ENCODE measurements at regions not wholly inside any gene's neighbourhood (a gene's known extent, or its start where the extent isn't known, plus 50 kb on each side); places are given as distances from the start of the nearest gene placed in this dataset.

DNA sequence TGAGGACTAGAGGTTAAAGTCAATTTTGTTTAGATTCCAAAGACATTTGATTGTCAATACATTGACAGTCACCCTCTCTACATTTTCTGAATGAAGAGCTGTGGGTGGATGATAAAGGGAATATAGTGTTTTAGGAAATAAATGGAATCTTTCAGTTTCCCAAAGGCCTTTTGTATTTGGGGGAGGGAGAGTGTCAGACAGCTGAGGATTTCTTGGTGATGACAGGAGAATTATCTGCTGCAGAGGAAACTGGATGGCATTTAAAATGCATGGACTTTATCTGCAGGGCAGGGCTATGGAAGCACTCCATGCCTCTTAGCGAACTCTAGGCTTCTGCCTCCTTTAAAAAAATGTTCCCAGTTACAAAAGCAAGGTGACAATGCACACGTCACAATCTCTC is 195.1 kb downstream of the KCNS3 start:
- Histone ChIP-seq H2AFZ (ENCODE audit: low read length) (no peak overlapping the region), H3K4me2 (ENCODE audit: low read length) (no peak overlapping the region), H3K36me3 (ENCODE audit: insufficient read depth, low read length) (no peaks in the 10 kb centered on the region), H3K79me2 (ENCODE audit: insufficient read depth, low read length) (no peaks in the 10 kb centered on the region), H3K9me2 (ENCODE audit: low read depth, low read length) (no peaks in the 10 kb centered on the region), H3F3A (ENCODE audit: insufficient read depth, low read length) (no peaks in the 10 kb centered on the region), H4K20me1 (ENCODE audit: insufficient read depth, low read length) (no peaks in the 10 kb centered on the region), H3K4me1 (ENCODE audit: insufficient read depth, low read length, severe bottlenecking) (no peaks in the 10 kb centered on the region), H3K4me3 (ENCODE audit: low read depth, low read length, poor library complexity, severe bottlenecking) (no peak overlapping the region), H3K27me3 (ENCODE audit: insufficient read depth, low read length) (no peaks in the 10 kb centered on the region), H3K9me3 (ENCODE audit: low read length) (no peaks in the 10 kb centered on the region), H3K27ac (ENCODE audit: low read depth, low read length, poor library complexity, severe bottlenecking) (no peak overlapping the region), H3K9ac (ENCODE audit: low read length) (no peak overlapping the region)
- TF ChIP-seq, protein P1, sequence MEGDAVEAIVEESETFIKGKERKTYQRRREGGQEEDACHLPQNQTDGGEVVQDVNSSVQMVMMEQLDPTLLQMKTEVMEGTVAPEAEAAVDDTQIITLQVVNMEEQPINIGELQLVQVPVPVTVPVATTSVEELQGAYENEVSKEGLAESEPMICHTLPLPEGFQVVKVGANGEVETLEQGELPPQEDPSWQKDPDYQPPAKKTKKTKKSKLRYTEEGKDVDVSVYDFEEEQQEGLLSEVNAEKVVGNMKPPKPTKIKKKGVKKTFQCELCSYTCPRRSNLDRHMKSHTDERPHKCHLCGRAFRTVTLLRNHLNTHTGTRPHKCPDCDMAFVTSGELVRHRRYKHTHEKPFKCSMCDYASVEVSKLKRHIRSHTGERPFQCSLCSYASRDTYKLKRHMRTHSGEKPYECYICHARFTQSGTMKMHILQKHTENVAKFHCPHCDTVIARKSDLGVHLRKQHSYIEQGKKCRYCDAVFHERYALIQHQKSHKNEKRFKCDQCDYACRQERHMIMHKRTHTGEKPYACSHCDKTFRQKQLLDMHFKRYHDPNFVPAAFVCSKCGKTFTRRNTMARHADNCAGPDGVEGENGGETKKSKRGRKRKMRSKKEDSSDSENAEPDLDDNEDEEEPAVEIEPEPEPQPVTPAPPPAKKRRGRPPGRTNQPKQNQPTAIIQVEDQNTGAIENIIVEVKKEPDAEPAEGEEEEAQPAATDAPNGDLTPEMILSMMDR (IDR thresholded peaks at IDR 0.05; ENCODE audit: low read length), result no peak
- no peak for TF ChIP-seq EZH2 (IDR thresholded peaks at IDR 0.05; ENCODE audit: borderline replicate concordance, low read length)

DNA sequence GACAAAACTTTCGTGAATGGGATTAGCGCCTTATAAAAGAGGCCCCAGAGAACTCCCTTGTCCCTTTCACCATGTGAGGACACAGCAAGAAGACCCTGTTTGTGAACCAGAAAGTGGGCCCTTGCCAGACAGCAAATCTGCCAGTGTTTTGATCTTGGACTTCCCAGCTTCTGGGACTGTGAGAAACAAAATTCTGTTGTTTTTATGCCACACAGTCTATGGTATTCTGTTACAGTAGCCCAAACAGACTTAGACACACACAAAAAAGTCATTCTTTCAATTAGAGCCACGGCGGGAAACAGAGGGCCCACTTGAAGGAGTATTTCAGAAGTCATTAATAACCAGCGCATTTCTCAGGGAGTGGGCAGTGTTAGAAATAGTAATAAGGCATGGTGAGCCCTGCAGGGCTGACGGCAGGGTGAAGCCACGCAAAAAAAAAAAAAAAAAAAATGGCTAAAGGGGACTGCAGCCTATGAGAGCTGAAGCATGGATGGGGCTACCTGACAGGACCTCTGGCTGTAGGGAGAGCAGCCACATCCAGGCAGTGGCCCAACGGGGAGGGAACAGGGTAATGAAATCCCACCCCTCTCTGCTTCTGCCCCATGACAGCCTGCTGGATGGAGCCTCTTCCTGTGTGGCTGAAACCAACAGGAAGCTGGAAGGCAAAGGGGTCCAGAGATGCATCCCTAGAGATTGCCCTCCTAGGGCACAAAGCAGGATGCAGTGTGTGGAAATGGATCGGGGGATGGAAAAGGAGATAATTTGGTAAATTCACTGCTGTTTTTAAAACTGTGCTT is 189.3 kb downstream of the KCNS3 start:
- no peak overlapping the region for H3K4me2 ChIP-seq (ENCODE audit: low read length)

DNA sequence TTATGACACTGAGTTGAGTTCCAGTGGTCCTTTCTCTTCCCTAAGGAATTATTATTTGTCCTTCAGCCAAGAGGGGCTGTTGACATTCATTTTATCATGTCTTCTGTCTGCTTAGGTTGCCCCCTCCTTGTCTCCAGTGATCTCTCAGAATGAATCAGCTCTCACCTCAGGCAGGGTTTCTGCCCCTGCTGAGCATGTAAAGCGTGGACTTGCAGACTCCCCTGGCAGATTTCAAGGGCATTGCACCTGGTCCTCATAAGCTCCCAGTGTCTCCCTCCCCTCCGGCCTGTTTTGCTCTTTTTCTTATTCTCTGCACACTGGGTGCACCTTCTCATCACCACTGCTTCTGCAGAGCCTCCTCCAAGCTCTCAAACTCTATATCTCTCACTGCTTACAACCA is 188.4 kb downstream of the KCNS3 start:
- Histone ChIP-seq H2AFZ (ENCODE audit: low read length) (no peak overlapping the region), H3K36me3 (ENCODE audit: insufficient read depth, low read length) (no peaks in the 10 kb centered on the region), H3K4me1 (ENCODE audit: insufficient read depth, low read length, severe bottlenecking) (no peaks in the 10 kb centered on the region), H3K9me2 (ENCODE audit: low read depth, low read length) (no peaks in the 10 kb centered on the region), H4K20me1 (ENCODE audit: insufficient read depth, low read length) (no peaks in the 10 kb centered on the region), H3F3A (ENCODE audit: insufficient read depth, low read length) (no peaks in the 10 kb centered on the region), H3K27ac (ENCODE audit: low read depth, low read length, poor library complexity, severe bottlenecking) (no peak overlapping the region), H3K9me3 (ENCODE audit: low read length) (no peaks in the 10 kb centered on the region), H3K4me3 (ENCODE audit: low read depth, low read length, poor library complexity, severe bottlenecking) (no peak overlapping the region), H3K4me2 (ENCODE audit: low read length) (no peak overlapping the region), H3K27me3 (ENCODE audit: insufficient read depth, low read length) (no peaks in the 10 kb centered on the region), H3K79me2 (ENCODE audit: insufficient read depth, low read length) (no peaks in the 10 kb centered on the region), H3K9ac (ENCODE audit: low read length) (no peak overlapping the region)
- TF ChIP-seq EZH2 (IDR thresholded peaks at IDR 0.05; ENCODE audit: borderline replicate concordance, low read length), result no peak
- TF ChIP-seq, protein P1 (IDR thresholded peaks at IDR 0.05; ENCODE audit: low read length), result no peak

More for the DNA sequence above, 189.3 kb downstream of the KCNS3 start:
- H4K20me1 ChIP-seq (ENCODE audit: insufficient read depth, low read length), result no peaks in the 10 kb centered on the region
- H3K9me2 ChIP-seq (ENCODE audit: low read depth, low read length), result no peaks in the 10 kb centered on the region
- H2AFZ ChIP-seq (ENCODE audit: low read length), result no peak overlapping the region
- no peak for TF ChIP-seq EZH2 (IDR thresholded peaks at IDR 0.05; ENCODE audit: borderline replicate concordance, low read length)
- TF ChIP-seq, protein P1 (IDR thresholded peaks at IDR 0.05; ENCODE audit: low read length), result no peak
- no peak overlapping the region for H3K27ac ChIP-seq (ENCODE audit: low read depth, low read length, poor library complexity, severe bottlenecking)
- H3K27me3 ChIP-seq (ENCODE audit: insufficient read depth, low read length), result no peaks in the 10 kb centered on the region
- H3K9me3 ChIP-seq (ENCODE audit: low read length), result no peaks in the 10 kb centered on the region
- H3F3A ChIP-seq (ENCODE audit: insufficient read depth, low read length), result no peaks in the 10 kb centered on the region
- no peak overlapping the region for H3K9ac ChIP-seq (ENCODE audit: low read length)
- H3K4me1 ChIP-seq (ENCODE audit: insufficient read depth, low read length, severe bottlenecking), result no peaks in the 10 kb centered on the region
- H3K79me2 ChIP-seq (ENCODE audit: insufficient read depth, low read length), result no peaks in the 10 kb centered on the region
- H3K4me3 ChIP-seq (ENCODE audit: low read depth, low read length, poor library complexity, severe bottlenecking), result no peak overlapping the region
- H3K36me3 ChIP-seq (ENCODE audit: insufficient read depth, low read length), result no peaks in the 10 kb centered on the region
